Uterus (tissue), 2 donors: ENCODE measurements at regions not wholly inside any gene's neighbourhood (a gene's known extent, or its start where the extent isn't known, plus 50 kb on each side); places are given as distances from the start of the nearest gene placed in this dataset.
"Not testable (repeated sequence)": the region's sequence is repeated elsewhere in the genome, so short reads cannot be mapped to it uniquely, and the experiment has no call there.

Experiments used
- CTCF ChIP-seq, 4 experiments: fragments of 200-600 bp in 2 of 4; fragments of 450-650 bp in 2 of 4; sonication (generic) in 2 of 4; IDR thresholded peaks; one replicate each; pipeline ENCODE4 v1.5.1; 2016 to 2019; ENCODE audit warnings: antibody characterized with exemption in 4 of 4, mild to moderate bottlenecking in 2 of 4, moderate library complexity in 1 of 4
- POLR2A ChIP-seq, 2 donors: fragments of 450-650 bp; IDR thresholded peaks; one replicate each; pipeline ENCODE4 v1.6.1; 2016; ENCODE audit warnings: antibody characterized with exemption in 2 of 2, mild to moderate bottlenecking in 1 of 2, moderate library complexity in 1 of 2

GRCh38 chr20:53787491-53787931 lies 193.9 kb upstream of the ZNF217 start:
- TF ChIP-seq CTCF, POLR2A (IDR thresholded peaks at IDR 0.05): not testable (repeated sequence)
